Neural cell (in vitro differentiated cells): ENCODE measurements at regions not wholly inside any gene's neighbourhood (a gene's known extent, or its start where the extent isn't known, plus 50 kb on each side); places are given as distances from the start of the nearest gene placed in this dataset.

Experiments
- H2AFZ ChIP-seq: fragments of 200-600, 300-800 bp; sonication (generic), shearing (Covaris generic); 2 replicates; pipeline ENCODE4 v1.6.0; 2014; ENCODE audit warnings: low read depth, mild to moderate bottlenecking, antibody characterized with exemption, low read length, moderate library complexity
- H3F3A ChIP-seq: fragments of 200-600 bp; shearing (Covaris generic); 2 replicates; pipeline ENCODE4 v1.6.1; 2016; ENCODE audit warnings: mild to moderate bottlenecking, moderate library complexity, mixed read lengths, antibody characterized with exemption, low read length; ENCODE audit not compliant: insufficient read depth, poor library complexity, severe bottlenecking
- H3K27ac ChIP-seq: fragments of 200-600, 300-800 bp; sonication (generic), shearing (Covaris generic); 2 replicates; pipeline ENCODE4 v1.5.1; 2014; ENCODE audit warnings: mild to moderate bottlenecking, low read length, moderate library complexity
- H3K27me3 ChIP-seq: fragments of 300-800, 200-600 bp; sonication (generic), shearing (Covaris generic); 2 replicates; pipeline ENCODE4 v1.6.0; 2014; ENCODE audit warnings: mild to moderate bottlenecking, low read depth, low read length, moderate library complexity; ENCODE audit not compliant: insufficient read depth
- H3K36me3 ChIP-seq: fragments of 300-800, 200-600 bp; sonication (generic), shearing (Covaris generic); 2 replicates; pipeline ENCODE4 v1.5.1; 2014; ENCODE audit warnings: mild to moderate bottlenecking, antibody characterized with exemption, low read length, moderate library complexity; ENCODE audit not compliant: insufficient read depth
- H3K4me2 ChIP-seq: fragments of 300-800, 200-600 bp; sonication (generic), shearing (Covaris generic); 2 replicates; pipeline ENCODE4 v1.6.0; 2014; ENCODE audit warnings: mild to moderate bottlenecking, low read length
- H3K4me3 ChIP-seq: fragments of 300-800, 200-600 bp; sonication (generic), shearing (Covaris generic); 2 replicates; pipeline ENCODE4 v1.5.1; 2014; ENCODE audit warnings: mild to moderate bottlenecking, low read length, moderate library complexity
- H3K79me2 ChIP-seq: fragments of 200-600 bp; shearing (Covaris generic); replicated peaks from 2 replicates; pipeline ENCODE4 v1.6.0; 2014; ENCODE audit warnings: mild to moderate bottlenecking, low read length, moderate library complexity; ENCODE audit not compliant: insufficient read depth
- H3K9ac ChIP-seq: fragments of 300-800, 200-600 bp; sonication (generic), shearing (Covaris generic); 2 replicates; pipeline ENCODE4 v1.6.1; 2016; ENCODE audit warnings: mild to moderate bottlenecking, low read length, mixed read lengths
- H3K9me2 ChIP-seq: fragments of 200-600 bp; shearing (Covaris generic); 2 replicates; pipeline ENCODE4 v1.6.1; 2016; ENCODE audit warnings: mild to moderate bottlenecking, low read length, mixed read lengths; ENCODE audit not compliant: insufficient read depth
- H3K9me3 ChIP-seq: fragments of 200-600, 300-800 bp; sonication (generic), shearing (Covaris generic); 2 replicates; pipeline ENCODE4 v1.6.1; 2016; ENCODE audit warnings: mild to moderate bottlenecking, mixed run types, low read length, moderate library complexity, mixed read lengths
- H4K20me1 ChIP-seq: fragments of 200-600 bp; shearing (Covaris generic); 2 replicates; pipeline ENCODE4 v1.6.1; 2016; ENCODE audit warnings: mild to moderate bottlenecking, mixed run types; ENCODE audit not compliant: insufficient read depth
- CTCF ChIP-seq: fragments of 450-650 bp; IDR thresholded peaks from 2 replicates; pipeline ENCODE4 v1.5.1; 2014; ENCODE audit warnings: antibody characterized with exemption, mild to moderate bottlenecking, moderate library complexity; ENCODE audit not compliant: poor library complexity, severe bottlenecking
- EP300 ChIP-seq: fragments of 450-650 bp; conservative IDR thresholded peaks from 2 replicates; pipeline ENCODE4 v1.6.1; 2014; ENCODE audit warnings: antibody characterized with exemption, mild to moderate bottlenecking, moderate library complexity; ENCODE audit not compliant: poor library complexity, severe bottlenecking
- EZH2 ChIP-seq: fragments of 200-600, 300-800 bp; shearing (Covaris generic), sonication (generic); IDR thresholded peaks from 2 replicates; pipeline ENCODE4 v1.6.1; 2014; ENCODE audit warnings: antibody characterized with exemption, low read length, borderline replicate concordance, mild to moderate bottlenecking; ENCODE audit not compliant: insufficient read depth, poor library complexity, severe bottlenecking
- MXI1 ChIP-seq: fragments of 450-650 bp; conservative IDR thresholded peaks from 2 replicates; pipeline ENCODE4 v1.6.1; 2014; ENCODE audit warnings: antibody characterized with exemption, mild to moderate bottlenecking; ENCODE audit not compliant: poor library complexity, severe bottlenecking
- POLR2AphosphoS5 ChIP-seq: IDR thresholded peaks from 2 replicates; pipeline ENCODE4 v1.6.1; 2012
- RAD21 ChIP-seq: fragments of 450-650 bp; conservative IDR thresholded peaks from 2 replicates; pipeline ENCODE4 v1.6.1; 2014; ENCODE audit warnings: antibody characterized with exemption, mild to moderate bottlenecking, moderate library complexity
- REST ChIP-seq: IDR thresholded peaks from 2 replicates; pipeline ENCODE4 v1.6.1; 2012; ENCODE audit warnings: borderline replicate concordance
- SMC3 ChIP-seq: fragments of 450-650 bp; conservative IDR thresholded peaks from 2 replicates; pipeline ENCODE4 v1.6.1; 2014; ENCODE audit warnings: antibody characterized with exemption, mild to moderate bottlenecking, moderate library complexity; ENCODE audit not compliant: poor library complexity
- TAF1 ChIP-seq: IDR thresholded peaks from 2 replicates; pipeline ENCODE4 v1.6.1; 2012; ENCODE audit warnings: low read depth

DNA sequence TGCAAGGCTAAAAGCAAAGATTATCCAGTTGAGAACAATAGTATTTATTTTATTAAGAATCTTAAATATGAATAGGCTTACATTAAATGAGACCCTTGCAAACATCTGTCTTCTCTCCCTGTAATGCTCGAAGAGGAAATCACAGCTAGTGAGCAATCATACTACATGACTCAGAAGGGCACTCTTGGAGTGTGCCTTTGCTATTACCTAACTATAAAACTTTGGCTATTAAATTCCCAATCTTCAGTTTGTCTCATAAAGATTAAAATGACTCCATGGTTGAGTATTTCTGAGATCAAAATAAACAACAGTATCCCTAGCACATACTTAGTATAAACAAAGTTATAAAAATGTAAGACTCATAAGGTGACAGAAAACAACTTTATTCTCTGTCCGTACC, 296.9 kb downstream of the KCNJ3 start:
- Histone ChIP-seq H3K27ac (no peak overlapping the region), H3K9me2 (no peaks in the 10 kb centered on the region), H3K27me3 (no peaks in the 10 kb centered on the region), H3K79me2 (no peaks in the 10 kb centered on the region), H3K4me3 (no peak overlapping the region), H3K9me3 (no peaks in the 10 kb centered on the region), H3K9ac (no peak overlapping the region), H3K4me2 (no peak overlapping the region), H4K20me1 (no peaks in the 10 kb centered on the region), H3F3A (no peaks in the 10 kb centered on the region), H2AFZ (no peak overlapping the region), H3K36me3 (no peaks in the 10 kb centered on the region)
- TF ChIP-seq CTCF: no peak
- TF ChIP-seq EP300: no peak
- no peak for TF ChIP-seq TAF1
- no peak for TF ChIP-seq RAD21
- TF ChIP-seq REST: no peak
- TF ChIP-seq MXI1: no peak
- TF ChIP-seq POLR2AphosphoS5: no peak
- TF ChIP-seq SMC3: no peak
- TF ChIP-seq EZH2: no peak

GRCh38 chr2:154992826-154993225, 294.3 kb downstream of the KCNJ3 start:
- no peaks in the 10 kb centered on the region for H3F3A ChIP-seq
- no peak overlapping the region for H3K27ac ChIP-seq
- no peak overlapping the region for H3K4me2 ChIP-seq
- no peak for TF ChIP-seq TAF1
- no peak for TF ChIP-seq CTCF
- no peak for TF ChIP-seq MXI1
- no peak for TF ChIP-seq RAD21
- no peak for TF ChIP-seq POLR2AphosphoS5
- no peak for TF ChIP-seq REST
- TF ChIP-seq EP300: no peak
- H2AFZ ChIP-seq: no peak overlapping the region
- no peaks in the 10 kb centered on the region for H3K27me3 ChIP-seq
- H4K20me1 ChIP-seq: no peaks in the 10 kb centered on the region
- no peak overlapping the region for H3K4me3 ChIP-seq
- H3K9me3 ChIP-seq: no peaks in the 10 kb centered on the region
- no peaks in the 10 kb centered on the region for H3K36me3 ChIP-seq
- H3K79me2 ChIP-seq: no peaks in the 10 kb centered on the region
- no peak overlapping the region for H3K9ac ChIP-seq
- no peaks in the 10 kb centered on the region for H3K9me2 ChIP-seq
